Neuronal stem cell (in vitro differentiated cells): ENCODE measurements at regions not wholly inside any gene's neighbourhood (a gene's known extent, or its start where the extent isn't known, plus 50 kb on each side); places are given as distances from the start of the nearest gene placed in this dataset.

Experiments used
- DNase-seq: peaks from one replicate; pipeline ENCODE4 v3.0.0-alpha.2; 2013; ENCODE audit warnings: low spot score
- H2AFZ ChIP-seq: one replicate; pipeline ENCODE4 v1.6.1; 2013; ENCODE audit warnings: mild to moderate bottlenecking, low read length, inconsistent platforms
- H2AK5ac ChIP-seq: 2 replicates; pipeline ENCODE4 v1.6.1; 2013; ENCODE audit warnings: low read depth, mild to moderate bottlenecking, inconsistent platforms, low read length, moderate library complexity, mixed read lengths
- H2BK120ac ChIP-seq: 2 replicates; pipeline ENCODE4 v1.6.1; 2013; ENCODE audit warnings: low read depth, mild to moderate bottlenecking, inconsistent platforms, low read length, moderate library complexity, mixed read lengths
- H2BK12ac ChIP-seq: one replicate; pipeline ENCODE4 v1.6.1; 2013; ENCODE audit warnings: low read length, inconsistent platforms
- H2BK15ac ChIP-seq: 2 replicates; pipeline ENCODE4 v1.6.1; 2013; ENCODE audit warnings: mild to moderate bottlenecking, low read length, inconsistent platforms, mixed read lengths
- H2BK5ac ChIP-seq: one replicate; pipeline ENCODE4 v1.6.1; 2013; ENCODE audit warnings: inconsistent platforms, mild to moderate bottlenecking, low read length, moderate library complexity
- H3K14ac ChIP-seq: one replicate; pipeline ENCODE4 v1.6.1; 2013; ENCODE audit warnings: low read length, inconsistent platforms
- H3K18ac ChIP-seq: 2 replicates; pipeline ENCODE4 v1.6.1; 2013; ENCODE audit warnings: low read length, inconsistent platforms
- H3K23ac ChIP-seq: 2 replicates; pipeline ENCODE4 v1.6.1; 2013; ENCODE audit warnings: low read depth, mild to moderate bottlenecking, mixed read lengths, low read length, inconsistent platforms; ENCODE audit not compliant: poor library complexity
- H3K27ac ChIP-seq: replicated peaks from 3 replicates; pipeline ENCODE4 v1.5.1; 2013; ENCODE audit warnings: low read length, inconsistent platforms
- H3K27me3 ChIP-seq, 3 experiments: 2 replicates each; pipeline ENCODE4 v1.6.1; 2013; ENCODE audit warnings: low read length in 3 of 3, mild to moderate bottlenecking in 2 of 3, inconsistent platforms in 1 of 3, low read depth in 1 of 3, mixed read lengths in 1 of 3, moderate library complexity in 1 of 3; ENCODE audit not compliant: control insufficient read depth in 3 of 3, insufficient read depth in 3 of 3
- H3K36me3 ChIP-seq, 2 donors: replicated peaks in 1 of 2; 2 replicates each; pipeline ENCODE4 v1.6.1; 2013; ENCODE audit warnings: low read length in 2 of 2; ENCODE audit not compliant: control insufficient read depth in 2 of 2, insufficient read depth in 2 of 2
- H3K4ac ChIP-seq: 2 replicates; pipeline ENCODE4 v1.6.1; 2013; ENCODE audit warnings: inconsistent platforms, mild to moderate bottlenecking, low read length, moderate library complexity
- H3K4me1 ChIP-seq, 2 donors: 1 replicate in 1 of 2; 2 replicates in 1 of 2; pipeline ENCODE4 v1.6.1; 2013; ENCODE audit warnings: low read length in 2 of 2, low read depth in 1 of 2; ENCODE audit not compliant: control insufficient read depth in 2 of 2, insufficient read depth in 1 of 2
- H3K4me2 ChIP-seq: one replicate; pipeline ENCODE4 v1.6.1; 2013; ENCODE audit warnings: mild to moderate bottlenecking, low read length, inconsistent platforms; ENCODE audit not compliant: insufficient read depth, poor library complexity, severe bottlenecking
- H3K4me3 ChIP-seq, 2 donors: 2 replicates each; pipeline ENCODE4 v1.5.1; 2013; ENCODE audit warnings: low read length in 2 of 2, mild to moderate bottlenecking in 2 of 2, inconsistent platforms in 1 of 2, moderate library complexity in 1 of 2
- H3K79me1 ChIP-seq: one replicate; pipeline ENCODE4 v1.6.1; 2013; ENCODE audit warnings: low read depth, mild to moderate bottlenecking, inconsistent platforms, low read length, moderate library complexity
- H3K9ac ChIP-seq: one replicate; pipeline ENCODE4 v1.6.1; 2013; ENCODE audit warnings: mild to moderate bottlenecking, low read depth, low read length, inconsistent platforms; ENCODE audit not compliant: poor library complexity
- H3K9me3 ChIP-seq, 2 donors: replicated peaks in 1 of 2; 2 replicates each; pipeline versions ENCODE3 to v1.6.1; 2013; ENCODE audit warnings: low read length in 2 of 2, mild to moderate bottlenecking in 2 of 2, inconsistent platforms in 1 of 2, low read depth in 1 of 2, mixed read lengths in 1 of 2, moderate library complexity in 1 of 2; ENCODE audit not compliant: control insufficient read depth in 2 of 2, insufficient read depth in 1 of 2
- H4K8ac ChIP-seq: one replicate; pipeline ENCODE4 v1.6.1; 2013; ENCODE audit warnings: low read depth, mild to moderate bottlenecking, inconsistent platforms, low read length, moderate library complexity
- H4K91ac ChIP-seq: one replicate; pipeline ENCODE4 v1.6.1; 2013; ENCODE audit warnings: low read length, low read depth, mild to moderate bottlenecking, inconsistent platforms; ENCODE audit not compliant: poor library complexity
- WGBS, 2 donors: extraction: QIAGEN DNeasy Blood & Tissue Kit; methylation state at CpG; one replicate each; pipeline ENCODE4 v1.1.7; 2013; ENCODE audit warnings: missing lambda C conversion rate in 2 of 2, mixed read lengths in 1 of 2; ENCODE audit not compliant: insufficient read length in 2 of 2, insufficient replicate concordance in 1 of 2; ENCODE audit errors: extremely low coverage in 2 of 2; 5-methylcytosine and 5-hydroxymethylcytosine counted together

- Histone ChIP-seq H2BK12ac (no peak overlapping the region), H2AK5ac (no peak overlapping the region), H2BK15ac (no peak overlapping the region), H4K91ac (no peak overlapping the region), H3K23ac (no peak overlapping the region), H3K27me3 (no peaks in the 10 kb centered on the region), H3K9me3 (no peaks in the 10 kb centered on the region), H2BK120ac (no peak overlapping the region), H3K4ac (no peak overlapping the region), H3K4me1 (no peaks in the 10 kb centered on the region), H3K18ac (no peak overlapping the region), H3K4me2 (no peak overlapping the region), H3K14ac (no peak overlapping the region), H3K4me3 (no peak overlapping the region), H2BK5ac (no peak overlapping the region), H3K27ac (no peak overlapping the region), H3K36me3 (no peaks in the 10 kb centered on the region), H3K79me1 (no peaks in the 10 kb centered on the region), H4K8ac (no peak overlapping the region), H3K9ac (no peak overlapping the region), H2AFZ (no peak overlapping the region)
- WGBS, 2 donors = no CpG with 5 or more reads among the region's 3 CpGs
- no peak for DNase-seq
Measured at GRCh38 chr5:39877479-39877878, 452.7 kb upstream of the DAB2 start.

- no peaks in the 10 kb centered on the region for H3K79me1 ChIP-seq
- no peak overlapping the region for H4K8ac ChIP-seq
- no peaks in the 10 kb centered on the region for H3K9me3 ChIP-seq
- no peaks in the 10 kb centered on the region for H3K36me3 ChIP-seq
- H3K4ac ChIP-seq = no peak overlapping the region
- no peak overlapping the region for H2BK5ac ChIP-seq
- no peak overlapping the region for H3K18ac ChIP-seq
- no peak overlapping the region for H2AK5ac ChIP-seq
- H3K27me3 ChIP-seq = no peaks in the 10 kb centered on the region
- no peak overlapping the region for H3K23ac ChIP-seq
- no peak overlapping the region for H2AFZ ChIP-seq
- H2BK12ac ChIP-seq = no peak overlapping the region
- WGBS, 2 donors = no CpG with 5 or more reads among the region's 1 CpG
- no peak overlapping the region for H3K4me2 ChIP-seq
- H4K91ac ChIP-seq = no peak overlapping the region
- H2BK15ac ChIP-seq = no peak overlapping the region
- no peak overlapping the region for H3K27ac ChIP-seq
- no peak for DNase-seq
- H3K14ac ChIP-seq = no peak overlapping the region
- no peak overlapping the region for H2BK120ac ChIP-seq
- no peaks in the 10 kb centered on the region for H3K4me1 ChIP-seq
- H3K4me3 ChIP-seq = no peak overlapping the region
- H3K9ac ChIP-seq = no peak overlapping the region
Measured at GRCh38 chr5:39876146-39876545, 451.4 kb upstream of the DAB2 start.

- no peak overlapping the region for H2BK5ac ChIP-seq
- no peak for DNase-seq
- no peak overlapping the region for H2BK120ac ChIP-seq
- H4K8ac ChIP-seq = no peak overlapping the region
- no peaks in the 10 kb centered on the region for H3K79me1 ChIP-seq
- H3K14ac ChIP-seq = no peak overlapping the region
- H3K27me3 ChIP-seq = no peaks in the 10 kb centered on the region
- no peak overlapping the region for H3K4me2 ChIP-seq
- no peak overlapping the region for H3K23ac ChIP-seq
- no peak overlapping the region for H2AK5ac ChIP-seq
- no peaks in the 10 kb centered on the region for H3K36me3 ChIP-seq
- H3K4ac ChIP-seq = no peak overlapping the region
- H3K4me3 ChIP-seq = no peak overlapping the region
- no peak overlapping the region for H2AFZ ChIP-seq
- H3K9ac ChIP-seq = no peak overlapping the region
- H2BK12ac ChIP-seq = no peak overlapping the region
- H4K91ac ChIP-seq = no peak overlapping the region
- H3K18ac ChIP-seq = no peak overlapping the region
- no peaks in the 10 kb centered on the region for H3K4me1 ChIP-seq
- no peak overlapping the region for H3K27ac ChIP-seq
- H3K9me3 ChIP-seq = no peaks in the 10 kb centered on the region
- H2BK15ac ChIP-seq = no peak overlapping the region
Measured at GRCh38 chr5:39870137-39870536, 445.4 kb upstream of the DAB2 start.

- H3K79me1 ChIP-seq = no peaks in the 10 kb centered on the region
- no peak overlapping the region for H3K4me3 ChIP-seq
- no peaks in the 10 kb centered on the region for H3K9me3 ChIP-seq
- no peak overlapping the region for H3K23ac ChIP-seq
- no peak overlapping the region for H4K91ac ChIP-seq
- H3K9ac ChIP-seq = no peak overlapping the region
- H2BK15ac ChIP-seq = no peak overlapping the region
- no peak overlapping the region for H3K18ac ChIP-seq
- no peak overlapping the region for H3K4me2 ChIP-seq
- no peak overlapping the region for H2AFZ ChIP-seq
- WGBS, 2 donors = no CpG with 5 or more reads among the region's 1 CpG
- DNase-seq = no peak
- H3K27ac ChIP-seq = no peak overlapping the region
- H3K36me3 ChIP-seq = no peaks in the 10 kb centered on the region
- no peak overlapping the region for H3K4ac ChIP-seq
- H2BK5ac ChIP-seq = no peak overlapping the region
- H2BK120ac ChIP-seq = no peak overlapping the region
- H3K27me3 ChIP-seq = no peaks in the 10 kb centered on the region
- no peaks in the 10 kb centered on the region for H3K4me1 ChIP-seq
- no peak overlapping the region for H2BK12ac ChIP-seq
- no peak overlapping the region for H4K8ac ChIP-seq
- H3K14ac ChIP-seq = no peak overlapping the region
- H2AK5ac ChIP-seq = no peak overlapping the region
Measured at GRCh38 chr5:39869396-39869795, 444.6 kb upstream of the DAB2 start.
